ENCODE measurements at regions not wholly inside any gene's neighbourhood (a gene's known extent, or its start where the extent isn't known, plus 50 kb on each side); places are given as distances from the start of the nearest gene placed in this dataset.

GRCh38 chr6:21864206-21864605, 270.7 kb downstream of the SOX4 start:
- Histone ChIP-seq H3K23me2 (ENCODE audit: insufficient read length, low read depth, low read length, poor library complexity, severe bottlenecking) (no peaks in the 10 kb centered on the region), H3K79me1 (ENCODE audit: insufficient read depth, low read depth, low read length, poor library complexity, severe bottlenecking) (peaks cover 3% of the 10 kb centered on the region), H2BK15ac (ENCODE audit: low read depth, low read length) (no peak overlapping the region), H4K20me1 (ENCODE audit: control insufficient read depth, insufficient read depth, insufficient read length) (no peaks in the 10 kb centered on the region), H3K4ac (ENCODE audit: low read depth, low read length) (no peak overlapping the region), H3T11ph (ENCODE audit: low read length) (no peak overlapping the region), H3K18ac (ENCODE audit: insufficient read length, low read depth, low read length) (no peak overlapping the region), H4K91ac (ENCODE audit: insufficient read length, low read depth, low read length) (no peak overlapping the region), H4K5ac (ENCODE audit: insufficient read length, low read depth, low read length) (no peak overlapping the region), H3K23ac (ENCODE audit: insufficient read length, low read depth, low read length) (no peak overlapping the region), H3K56ac (ENCODE audit: insufficient read length, low read depth, low read length) (no peak overlapping the region), H3K9me3 (ENCODE audit: control insufficient read depth, low read depth, low read length) (no peaks in the 10 kb centered on the region), H3K27me3 (ENCODE audit: insufficient read depth, low read length) (no peaks in the 10 kb centered on the region), H3K4me1 (ENCODE audit: insufficient read depth, low read length) (no peaks in the 10 kb centered on the region; the same call in 1 of the 2 replicates), H3K14ac (ENCODE audit: insufficient read depth, low read length) (no peak overlapping the region), H4K8ac (replicated peaks; ENCODE audit: insufficient read length, low read depth, low read length) (no peak overlapping the region), H3K27ac (ENCODE audit: insufficient read length, low read depth, low read length) (no peak overlapping the region), H2AFZ (ENCODE audit: low read length) (no peak overlapping the region), H3K4me2 (ENCODE audit: insufficient read depth, insufficient read length, low read length) (no peak overlapping the region), H2BK20ac (ENCODE audit: low read depth, low read length, poor library complexity, severe bottlenecking) (no peak overlapping the region), H3K9ac (ENCODE audit: extremely low read depth, insufficient read length, low read length) (no peak overlapping the region), H3K79me2 (ENCODE audit: insufficient read depth, low read length) (peaks cover 3% of the 10 kb centered on the region; the same call in 1 of the 2 replicates), H2AK5ac (ENCODE audit: insufficient read length, low read length) (no peak overlapping the region), H2BK120ac (ENCODE audit: low read depth, low read length, poor library complexity, severe bottlenecking) (no peak overlapping the region), H2BK12ac (ENCODE audit: insufficient read length, low read depth, low read length) (no peak overlapping the region), H2BK5ac (ENCODE audit: insufficient read length, low read length) (no peak overlapping the region)
- Mint-ChIP-seq H3K4me3 (no peak overlapping the region), H3K27ac (no peak overlapping the region), H3K9me3 (no peaks in the 10 kb centered on the region), H3K36me3 (ENCODE audit: insufficient read depth in 1 of 3, low read depth in 3 of 3) (peaks cover 7 to 26% (median 22%) of the 10 kb centered on the region in 3 experiments; a peak in 6 of 7 replicates), H3K4me1 (peaks cover 11 to 19% of the 10 kb centered on the region in 2 experiments), H3K27me3 (ENCODE audit: low read depth) (no peaks in the 10 kb centered on the region)
- no CpG with 5 or more reads among the region's 2 CpGs for WGBS (ENCODE audit: extremely low coverage, insufficient read length, low lambda C conversion rate)
- no peak for DNase-seq
- TF ChIP-seq CTCF (conservative IDR thresholded peaks at IDR 0.05): no peak
